ENCODE measurements at regions not wholly inside any gene's neighbourhood (a gene's known extent, or its start where the extent isn't known, plus 50 kb on each side); places are given as distances from the start of the nearest gene placed in this dataset.
A peak's percentile ranks its signal among the peaks of the same experiment; 100 is the strongest.

GRCh38 chr10:107546986-107547385 is 382.5 kb upstream of the SORCS1 start:
- H3K4me1 Mint-ChIP-seq, result peaks cover 35 to 43% of the 10 kb centered on the region in 2 experiments
- H2BK120ac ChIP-seq (ENCODE audit: low read depth, low read length, poor library complexity, severe bottlenecking), result no peak overlapping the region
- H3K18ac ChIP-seq (ENCODE audit: insufficient read length, low read depth, low read length), result no peak overlapping the region
- no peak overlapping the region for H3T11ph ChIP-seq (ENCODE audit: low read length)
- no peak overlapping the region for H3K56ac ChIP-seq (ENCODE audit: insufficient read length, low read depth, low read length)
- H2BK20ac ChIP-seq (ENCODE audit: low read depth, low read length, poor library complexity, severe bottlenecking), result no peak overlapping the region
- H2BK15ac ChIP-seq (ENCODE audit: low read depth, low read length), result no peak overlapping the region
- no peaks in the 10 kb centered on the region for H3K23me2 ChIP-seq (ENCODE audit: insufficient read length, low read depth, low read length, poor library complexity, severe bottlenecking)
- no peak overlapping the region for H3K9ac ChIP-seq (ENCODE audit: extremely low read depth, insufficient read length, low read length)
- TF ChIP-seq CTCF (conservative IDR thresholded peaks at IDR 0.05), result no peak
- no peaks in the 10 kb centered on the region; the same call in 1 of the 2 replicates for H3K4me1 ChIP-seq (ENCODE audit: insufficient read depth, low read length)
- H3K36me3 Mint-ChIP-seq (ENCODE audit: insufficient read depth in 1 of 3, low read depth in 3 of 3), result peaks cover 0 to 14% (median 2%) of the 10 kb centered on the region in 3 experiments; a peak in 5 of 7 replicates
- no peaks in the 10 kb centered on the region for H3K79me1 ChIP-seq (ENCODE audit: insufficient read depth, low read depth, low read length, poor library complexity, severe bottlenecking)
- no peak overlapping the region for H3K4me2 ChIP-seq (ENCODE audit: insufficient read depth, insufficient read length, low read length)
- no peak overlapping the region for H3K4me3 Mint-ChIP-seq
- H2BK12ac ChIP-seq (ENCODE audit: insufficient read length, low read depth, low read length), result no peak overlapping the region
- no peak overlapping the region for H2AK5ac ChIP-seq (ENCODE audit: insufficient read length, low read length)
- no peak overlapping the region for H3K4ac ChIP-seq (ENCODE audit: low read depth, low read length)
- no peak overlapping the region for H4K8ac ChIP-seq (replicated peaks; ENCODE audit: insufficient read length, low read depth, low read length)
- H2AFZ ChIP-seq (ENCODE audit: low read length), result no peak overlapping the region
- no CpG with 5 or more reads among the region's 5 CpGs for whole genome bisulfite sequencing (ENCODE audit: extremely low coverage, insufficient read length, low lambda C conversion rate)
- H3K9me3 Mint-ChIP-seq, result peaks cover 10 to 14% of the 10 kb centered on the region in 2 experiments
- no peaks in the 10 kb centered on the region for H3K9me3 ChIP-seq (ENCODE audit: control insufficient read depth, low read depth, low read length)
- H3K79me2 ChIP-seq (ENCODE audit: insufficient read depth, low read length), result no peaks in the 10 kb centered on the region
- no peak for DNase-seq
- H3K27ac ChIP-seq (ENCODE audit: insufficient read length, low read depth, low read length), result no peak overlapping the region
- H3K27ac Mint-ChIP-seq, result peak overlapping the region in 1 of 3 experiments; percentile 47; a peak in 2 of 7 replicates
- no peaks in the 10 kb centered on the region for H3K27me3 ChIP-seq (ENCODE audit: insufficient read depth, low read length)
- H3K14ac ChIP-seq (ENCODE audit: insufficient read depth, low read length), result no peak overlapping the region
- no peak overlapping the region for H4K91ac ChIP-seq (ENCODE audit: insufficient read length, low read depth, low read length)
- no peaks in the 10 kb centered on the region for H3K27me3 Mint-ChIP-seq (ENCODE audit: low read depth)
- H2BK5ac ChIP-seq (ENCODE audit: insufficient read length, low read length), result no peak overlapping the region
- no peak overlapping the region for H3K23ac ChIP-seq (ENCODE audit: insufficient read length, low read depth, low read length)
- H4K20me1 ChIP-seq (ENCODE audit: control insufficient read depth, insufficient read depth, insufficient read length), result no peaks in the 10 kb centered on the region
- no peak overlapping the region for H4K5ac ChIP-seq (ENCODE audit: insufficient read length, low read depth, low read length)

Data from H9 (cell line).